GM06990 (cell line): ENCODE measurements at regions not wholly inside any gene's neighbourhood (a gene's known extent, or its start where the extent isn't known, plus 50 kb on each side); places are given as distances from the start of the nearest gene placed in this dataset.

Experiments used
- DNase-seq: peaks from one replicate; pipeline ENCODE4 v3.0.0-alpha.2; 2011; ENCODE audit not compliant: insufficient read length; ENCODE audit errors: extremely low read depth
- H3K27me3 ChIP-seq: replicated peaks from 2 replicates; pipeline ENCODE4 v1.6.0; 2011; ENCODE audit warnings: low read length; ENCODE audit not compliant: control insufficient read depth, insufficient read depth
- H3K36me3 ChIP-seq: 2 replicates; pipeline ENCODE4 v1.5.1; 2011; ENCODE audit warnings: low read length; ENCODE audit not compliant: control insufficient read depth, insufficient read depth
- H3K4me3 ChIP-seq: replicated peaks from 2 replicates; pipeline ENCODE4 v1.5.1; 2011; ENCODE audit warnings: low read depth, mild to moderate bottlenecking, control low read depth, low read length
- CTCF ChIP-seq: IDR thresholded peaks from 2 replicates; pipeline ENCODE4 v1.5.1; 2011; ENCODE audit warnings: low read length, control low read depth, mild to moderate bottlenecking, inconsistent platforms; ENCODE audit not compliant: insufficient read depth, poor library complexity, severe bottlenecking

GRCh38 chr1:238272145-238272544 is 381.4 kb upstream of the ZP4 start:
- no peak for TF ChIP-seq CTCF
- Histone ChIP-seq H3K36me3 (no peaks in the 10 kb centered on the region), H3K4me3 (no peak overlapping the region), H3K27me3 (no peaks in the 10 kb centered on the region)
- DNase-seq = no peak

- no peak for TF ChIP-seq CTCF
- H3K4me3 ChIP-seq = no peak overlapping the region
- no peaks in the 10 kb centered on the region for H3K27me3 ChIP-seq
- no peak for DNase-seq
- H3K36me3 ChIP-seq = no peaks in the 10 kb centered on the region
Observed at GRCh38 chr1:238265866-238266265, 375.1 kb upstream of the ZP4 start.

- H3K27me3 ChIP-seq = no peaks in the 10 kb centered on the region
- TF ChIP-seq CTCF = no peak
- H3K36me3 ChIP-seq = no peaks in the 10 kb centered on the region
- DNase-seq = no peak
- no peak overlapping the region for H3K4me3 ChIP-seq
Observed at GRCh38 chr1:238264951-238265350, 374.2 kb upstream of the ZP4 start.

- no peak for TF ChIP-seq CTCF
- H3K27me3 ChIP-seq = no peaks in the 10 kb centered on the region
- DNase-seq = no peak
- no peaks in the 10 kb centered on the region for H3K36me3 ChIP-seq
- no peak overlapping the region for H3K4me3 ChIP-seq
Observed at GRCh38 chr1:238258510-238258909, 367.8 kb upstream of the ZP4 start.

- no peak for TF ChIP-seq CTCF
- H3K36me3 ChIP-seq = no peaks in the 10 kb centered on the region
- DNase-seq = no peak
- H3K4me3 ChIP-seq = no peak overlapping the region
- no peaks in the 10 kb centered on the region for H3K27me3 ChIP-seq
Observed at GRCh38 chr1:238257018-238257621, 366.4 kb upstream of the ZP4 start.

- Histone ChIP-seq H3K27me3 (no peaks in the 10 kb centered on the region), H3K4me3 (no peak overlapping the region), H3K36me3 (no peaks in the 10 kb centered on the region)
- DNase-seq = no peak
- TF ChIP-seq CTCF = no peak
Observed at GRCh38 chr1:238254935-238255334, 364.2 kb upstream of the ZP4 start.
